ENCODE measurements at regions not wholly inside any gene's neighbourhood (a gene's known extent, or its start where the extent isn't known, plus 50 kb on each side); places are given as distances from the start of the nearest gene placed in this dataset.

DNA sequence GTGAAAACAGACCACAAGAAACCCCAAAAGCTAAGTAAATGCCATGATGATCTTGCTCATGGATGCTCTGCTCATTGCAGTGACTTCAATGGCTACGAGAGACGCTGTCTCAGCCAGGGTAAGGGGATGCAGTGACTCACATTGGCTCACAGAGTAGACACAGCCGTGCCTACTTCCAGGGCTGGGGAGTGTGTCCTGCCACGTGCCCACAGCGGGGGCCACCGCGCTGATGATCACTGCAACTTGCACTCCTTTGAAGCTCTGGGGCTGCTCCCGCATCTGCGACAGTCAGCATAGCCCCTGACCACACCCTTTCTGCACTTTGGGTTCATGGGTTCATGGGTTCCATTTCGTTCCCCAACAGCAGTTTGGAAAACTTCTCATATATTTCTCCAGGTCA, 231.4 kb upstream of the RPL38 start:
- Histone ChIP-seq H3K27ac (ENCODE audit: low read depth, low read length) (no peak overlapping the region), H3K4me1 (ENCODE audit: insufficient read depth, low read length) (peaks cover 9% of the 10 kb centered on the region), H3K27me3 (ENCODE audit: insufficient read depth, low read length) (no peaks in the 10 kb centered on the region), H3K9me3 (ENCODE audit: insufficient read depth, low read depth, low read length) (no peaks in the 10 kb centered on the region), H3K9ac (ENCODE audit: low read depth, low read length) (no peak overlapping the region), H3K36me3 (ENCODE audit: insufficient read depth, low read length) (no peaks in the 10 kb centered on the region), H3K4me3 (ENCODE audit: low read length) (no peak overlapping the region)
- 91% methylated on average over 10 of the region's 10 CpGs for WGBS

DNA sequence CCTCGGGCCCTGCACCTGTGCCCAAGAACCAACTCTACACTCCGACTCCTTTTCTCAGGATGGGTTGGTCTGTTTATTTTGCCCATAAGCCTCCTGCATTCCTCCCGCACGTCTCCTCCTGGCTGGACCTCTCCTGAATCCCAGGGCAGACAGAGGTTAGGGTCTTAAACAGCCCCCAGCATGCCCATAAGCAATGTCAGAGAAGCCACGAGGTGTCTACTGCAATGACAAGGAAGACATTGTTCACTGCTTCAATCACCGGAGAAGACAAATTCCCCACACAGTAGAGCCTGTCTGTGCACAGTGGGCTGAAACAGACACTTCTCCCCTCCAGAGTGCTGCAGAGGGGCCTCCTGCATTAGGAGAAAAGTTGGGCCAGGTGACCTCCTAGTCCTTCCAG, 230.6 kb upstream of the RPL38 start:
- Histone ChIP-seq H3K4me1 (ENCODE audit: insufficient read depth, low read length) (peaks cover 9% of the 10 kb centered on the region), H3K9ac (ENCODE audit: low read depth, low read length) (no peak overlapping the region), H3K36me3 (ENCODE audit: insufficient read depth, low read length) (no peaks in the 10 kb centered on the region), H3K27ac (ENCODE audit: low read depth, low read length) (no peak overlapping the region), H3K27me3 (ENCODE audit: insufficient read depth, low read length) (no peaks in the 10 kb centered on the region), H3K4me3 (ENCODE audit: low read length) (no peak overlapping the region), H3K9me3 (ENCODE audit: insufficient read depth, low read depth, low read length) (no peaks in the 10 kb centered on the region)
- 86% methylated on average over 6 of the region's 6 CpGs for WGBS

DNA sequence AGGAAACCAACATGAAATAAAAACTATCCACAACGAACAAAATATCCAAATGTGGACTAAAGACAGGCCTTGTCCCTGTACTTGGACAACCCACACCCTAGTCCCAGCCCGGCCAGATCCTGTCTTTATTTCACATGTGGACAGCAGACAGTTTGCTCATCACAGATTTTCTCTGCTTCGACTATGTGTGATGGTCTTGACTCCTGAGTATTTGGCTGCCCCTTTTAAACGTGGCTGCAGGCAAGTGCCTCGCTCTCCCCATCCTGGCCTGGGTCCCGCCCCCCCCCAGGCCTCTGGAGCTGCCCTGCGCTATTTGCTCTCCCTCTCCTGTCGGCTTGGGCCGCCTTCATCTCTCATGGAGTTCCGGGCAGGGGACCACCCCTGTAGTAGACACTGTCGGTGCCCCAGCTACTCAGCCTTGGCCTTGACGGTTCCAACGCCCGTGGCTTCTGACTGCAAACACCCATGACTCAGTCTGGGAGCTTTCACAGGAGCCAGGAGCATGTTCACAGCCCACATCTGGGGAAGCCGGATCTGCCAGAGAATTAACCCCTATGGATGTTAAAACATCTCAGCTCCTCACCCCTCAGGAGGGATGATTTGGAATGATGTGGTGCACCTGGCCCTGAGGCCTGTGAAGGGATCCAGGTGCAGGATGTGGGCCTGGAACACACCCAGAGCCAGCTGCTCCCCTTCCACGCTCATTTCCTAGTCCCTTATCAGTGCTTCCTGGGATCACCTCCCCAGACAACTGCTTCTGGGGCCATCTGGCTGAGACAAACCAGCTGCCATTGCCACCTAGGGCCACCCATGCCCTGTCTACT, 229.7 kb upstream of the RPL38 start:
- Histone ChIP-seq H3K9me3 (ENCODE audit: insufficient read depth, low read depth, low read length) (no peaks in the 10 kb centered on the region), H3K9ac (ENCODE audit: low read depth, low read length) (no peak overlapping the region), H3K4me3 (ENCODE audit: low read length) (no peak overlapping the region), H3K36me3 (ENCODE audit: insufficient read depth, low read length) (no peaks in the 10 kb centered on the region), H3K4me1 (ENCODE audit: insufficient read depth, low read length) (peaks cover 9% of the 10 kb centered on the region), H3K27me3 (ENCODE audit: insufficient read depth, low read length) (no peaks in the 10 kb centered on the region), H3K27ac (ENCODE audit: low read depth, low read length) (peak overlapping the region; percentile 42; the same call in 1 of the 2 replicates)
- WGBS: 87% methylated on average over 16 of the region's 16 CpGs

DNA sequence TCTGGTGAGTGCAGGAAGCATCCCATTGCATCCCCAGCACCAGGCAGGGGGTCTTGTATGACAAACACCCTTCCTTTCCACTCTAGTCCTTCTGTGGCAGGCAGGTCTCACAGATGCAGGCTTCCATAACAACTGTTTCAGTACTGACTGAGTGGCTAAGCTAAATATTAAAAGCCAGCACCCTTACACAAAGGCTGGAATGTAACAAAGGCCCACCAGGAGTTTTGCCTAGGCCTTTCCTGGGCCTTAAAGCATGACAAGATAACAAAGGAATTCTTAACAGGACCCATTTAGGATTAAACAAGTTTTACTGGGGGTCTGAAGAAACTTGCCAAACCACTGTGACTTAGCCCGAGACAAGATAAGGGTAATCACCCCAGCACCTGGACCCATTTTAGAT, 228.9 kb upstream of the RPL38 start:
- Histone ChIP-seq H3K4me1 (ENCODE audit: insufficient read depth, low read length) (peaks cover 9% of the 10 kb centered on the region), H3K27ac (ENCODE audit: low read depth, low read length) (peak overlapping the region; percentile 42; the same call in 1 of the 2 replicates), H3K9ac (ENCODE audit: low read depth, low read length) (no peak overlapping the region), H3K4me3 (ENCODE audit: low read length) (no peak overlapping the region), H3K9me3 (ENCODE audit: insufficient read depth, low read depth, low read length) (no peaks in the 10 kb centered on the region), H3K36me3 (ENCODE audit: insufficient read depth, low read length) (no peaks in the 10 kb centered on the region), H3K27me3 (ENCODE audit: insufficient read depth, low read length) (no peaks in the 10 kb centered on the region)
- no CpG with 5 or more reads among the region's 1 CpG for WGBS

DNA sequence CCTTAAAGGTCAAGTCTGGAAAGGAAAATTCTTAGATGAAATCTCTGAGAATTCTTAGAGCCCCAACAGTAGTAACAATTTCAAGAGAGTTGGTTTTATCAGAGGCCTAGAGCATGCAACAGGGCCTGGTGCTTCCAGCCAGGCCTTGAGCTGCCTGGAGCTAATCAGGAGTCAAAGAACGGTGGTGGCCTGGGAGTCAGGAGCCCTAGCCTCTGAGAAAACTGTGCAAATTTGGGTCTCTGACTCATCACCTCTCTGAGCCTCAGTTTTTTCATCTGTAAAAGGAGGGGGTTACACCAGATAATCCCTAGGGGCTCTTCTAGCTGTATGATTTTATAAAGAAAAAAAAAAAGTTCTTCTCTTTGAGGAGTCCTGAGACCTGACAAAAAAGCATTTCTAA, 227.3 kb upstream of the RPL38 start:
- 79% methylated on average over 1 of the region's 1 CpG for WGBS
- H3K36me3 ChIP-seq (ENCODE audit: insufficient read depth, low read length): no peaks in the 10 kb centered on the region
- no peak overlapping the region for H3K4me3 ChIP-seq (ENCODE audit: low read length)
- no peak overlapping the region for H3K9ac ChIP-seq (ENCODE audit: low read depth, low read length)
- no peaks in the 10 kb centered on the region for H3K9me3 ChIP-seq (ENCODE audit: insufficient read depth, low read depth, low read length)
- H3K27me3 ChIP-seq (ENCODE audit: insufficient read depth, low read length): no peaks in the 10 kb centered on the region
- no peak overlapping the region for H3K27ac ChIP-seq (ENCODE audit: low read depth, low read length)
- H3K4me1 ChIP-seq (ENCODE audit: insufficient read depth, low read length): peaks cover 9% of the 10 kb centered on the region

DNA sequence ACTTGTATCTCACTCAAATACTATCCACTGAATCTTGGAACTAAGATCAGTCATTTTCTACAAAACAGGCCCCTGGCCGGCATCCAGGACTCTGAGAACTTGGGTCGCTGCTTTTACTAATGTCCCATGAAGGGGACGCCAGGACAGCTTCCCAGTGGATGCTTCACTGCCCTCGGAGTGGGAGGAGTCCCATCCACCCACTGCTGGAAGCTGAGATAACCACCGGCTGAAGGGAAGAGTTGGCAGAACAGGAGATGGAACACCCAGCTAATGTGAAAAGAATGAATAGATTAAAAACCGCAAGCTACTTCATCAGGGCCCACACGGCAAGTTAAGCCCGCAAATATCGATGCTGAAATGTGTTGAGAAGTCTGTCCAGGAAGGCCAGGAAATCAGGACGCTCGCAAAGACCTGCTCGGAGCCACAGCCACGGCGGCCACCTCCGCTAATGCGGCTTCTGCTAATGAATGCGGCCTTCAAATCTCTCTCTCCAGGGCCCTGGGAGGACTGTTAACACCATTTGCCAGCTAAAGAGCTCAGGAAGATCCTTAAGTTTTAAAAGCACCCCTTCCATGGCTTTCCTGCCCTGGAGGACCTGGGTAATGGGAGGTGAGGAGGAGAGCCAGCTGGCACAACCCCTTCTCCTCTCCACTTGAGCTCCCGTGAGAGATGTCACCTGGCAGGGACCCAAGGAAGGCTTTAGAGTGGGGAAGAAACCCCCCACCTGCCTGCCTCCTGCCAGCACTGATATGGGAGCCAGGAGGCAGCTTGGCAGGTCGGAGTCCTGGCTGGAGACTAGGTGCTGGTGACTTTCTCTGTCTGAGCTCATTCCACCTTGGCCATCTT, 226.6 kb upstream of the RPL38 start:
- H3K4me1 ChIP-seq (ENCODE audit: insufficient read depth, low read length): peaks cover 9% of the 10 kb centered on the region
- 89% methylated on average over 19 of the region's 19 CpGs for whole genome bisulfite sequencing
- no peak overlapping the region for H3K9ac ChIP-seq (ENCODE audit: low read depth, low read length)
- no peak overlapping the region for H3K4me3 ChIP-seq (ENCODE audit: low read length)
- no peaks in the 10 kb centered on the region for H3K9me3 ChIP-seq (ENCODE audit: insufficient read depth, low read depth, low read length)
- H3K27me3 ChIP-seq (ENCODE audit: insufficient read depth, low read length): no peaks in the 10 kb centered on the region
- H3K36me3 ChIP-seq (ENCODE audit: insufficient read depth, low read length): no peaks in the 10 kb centered on the region
- H3K27ac ChIP-seq (ENCODE audit: low read depth, low read length): no peak overlapping the region

DNA sequence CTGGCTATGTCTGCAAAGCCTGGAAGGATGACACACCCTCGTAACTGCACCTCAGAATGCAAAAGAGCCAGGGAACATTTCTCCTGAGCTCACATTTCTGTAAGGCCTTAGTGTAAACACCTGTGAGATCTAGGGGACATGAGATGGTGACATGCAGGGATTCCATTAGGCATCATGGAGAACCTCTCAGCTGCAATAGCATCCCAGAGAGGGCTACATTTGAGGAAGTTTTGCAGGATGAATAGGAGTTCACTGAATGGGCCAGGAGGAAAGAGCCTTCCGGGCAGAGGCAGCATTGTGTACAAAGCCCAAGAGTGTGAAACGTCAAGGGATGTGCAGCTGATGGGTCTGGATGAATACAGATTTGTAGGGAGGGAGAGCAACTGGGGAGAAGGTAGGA, 223.0 kb upstream of the RPL38 start:
- 88% methylated on average over 3 of the region's 3 CpGs for WGBS
- Histone ChIP-seq H3K9me3 (ENCODE audit: insufficient read depth, low read depth, low read length) (no peaks in the 10 kb centered on the region), H3K27me3 (ENCODE audit: insufficient read depth, low read length) (no peaks in the 10 kb centered on the region)

DNA sequence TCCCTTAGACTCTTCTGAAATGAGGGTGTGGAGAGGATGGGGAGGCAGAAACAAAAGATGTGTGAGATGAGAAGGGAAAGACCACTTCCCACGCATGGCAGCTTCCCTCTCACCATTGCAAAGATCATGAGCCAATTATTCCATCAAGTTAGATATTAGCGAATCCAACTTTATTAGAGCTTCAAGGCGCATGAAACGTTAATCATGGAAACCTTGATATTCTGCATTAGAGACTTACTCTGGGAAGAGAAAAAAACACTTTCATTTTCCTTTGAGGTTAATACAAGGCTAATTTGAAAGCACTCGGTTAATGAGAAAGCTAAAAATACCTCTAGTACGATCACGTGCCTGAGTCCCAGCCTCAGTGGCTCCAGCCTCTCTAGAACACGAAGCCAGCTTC, 220.6 kb upstream of the RPL38 start:
- 91% methylated on average over 8 of the region's 8 CpGs for WGBS
- H3K36me3 ChIP-seq (ENCODE audit: insufficient read depth, low read length): no peaks in the 10 kb centered on the region
- H3K4me3 ChIP-seq (ENCODE audit: low read length): no peak overlapping the region
- H3K4me1 ChIP-seq (ENCODE audit: insufficient read depth, low read length): no peaks in the 10 kb centered on the region
- no peaks in the 10 kb centered on the region for H3K27me3 ChIP-seq (ENCODE audit: insufficient read depth, low read length)
- no peak overlapping the region for H3K27ac ChIP-seq (ENCODE audit: low read depth, low read length)
- H3K9ac ChIP-seq (ENCODE audit: low read depth, low read length): no peak overlapping the region
- no peaks in the 10 kb centered on the region for H3K9me3 ChIP-seq (ENCODE audit: insufficient read depth, low read depth, low read length)

More for the DNA sequence above, 223.0 kb upstream of the RPL38 start:
- H3K27ac ChIP-seq (ENCODE audit: low read depth, low read length): no peak overlapping the region
- no peaks in the 10 kb centered on the region for H3K36me3 ChIP-seq (ENCODE audit: insufficient read depth, low read length)
- no peak overlapping the region for H3K4me3 ChIP-seq (ENCODE audit: low read length)
- H3K4me1 ChIP-seq (ENCODE audit: insufficient read depth, low read length): no peaks in the 10 kb centered on the region
- H3K9ac ChIP-seq (ENCODE audit: low read depth, low read length): no peak overlapping the region

DNA sequence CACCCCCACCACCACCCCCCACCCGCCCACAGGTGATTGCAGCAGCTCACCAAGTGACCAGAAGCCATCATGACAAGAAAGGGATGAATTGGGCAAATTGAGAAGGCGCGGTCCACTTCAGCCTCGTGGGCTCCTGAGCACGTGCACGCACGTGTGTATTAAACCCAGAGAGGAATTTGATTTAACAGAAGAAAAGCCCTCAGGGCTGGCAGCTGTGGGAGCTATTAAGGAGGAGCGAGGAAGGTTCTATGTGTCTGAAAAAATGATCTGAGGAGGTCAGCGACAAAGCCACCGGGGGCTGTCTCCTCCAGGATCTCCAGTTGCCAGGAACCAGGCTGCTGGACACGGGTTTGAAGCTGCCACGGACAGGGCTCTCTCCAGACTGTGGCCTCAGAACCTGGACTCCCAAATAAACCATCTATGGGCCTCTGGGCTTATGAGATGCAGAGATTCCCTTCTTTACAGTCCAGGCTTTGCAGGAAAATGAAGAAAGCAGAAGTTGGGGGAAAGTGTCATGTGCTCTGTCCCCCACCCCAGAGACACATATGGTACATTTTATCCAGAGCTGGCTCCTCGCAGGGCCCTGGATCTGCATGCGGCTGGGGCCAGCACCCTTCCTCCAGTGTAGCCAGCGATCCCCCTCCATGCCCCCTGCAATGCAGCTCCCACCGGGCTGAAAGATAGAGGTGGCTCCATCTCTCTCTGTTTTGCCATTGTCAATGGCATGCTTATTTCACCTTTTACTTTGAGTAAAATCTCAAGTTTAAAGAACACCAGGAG, 219.7 kb upstream of the RPL38 start:
- 92% methylated on average over 15 of the region's 16 CpGs for WGBS
- H3K9ac ChIP-seq (ENCODE audit: low read depth, low read length): no peak overlapping the region

DNA sequence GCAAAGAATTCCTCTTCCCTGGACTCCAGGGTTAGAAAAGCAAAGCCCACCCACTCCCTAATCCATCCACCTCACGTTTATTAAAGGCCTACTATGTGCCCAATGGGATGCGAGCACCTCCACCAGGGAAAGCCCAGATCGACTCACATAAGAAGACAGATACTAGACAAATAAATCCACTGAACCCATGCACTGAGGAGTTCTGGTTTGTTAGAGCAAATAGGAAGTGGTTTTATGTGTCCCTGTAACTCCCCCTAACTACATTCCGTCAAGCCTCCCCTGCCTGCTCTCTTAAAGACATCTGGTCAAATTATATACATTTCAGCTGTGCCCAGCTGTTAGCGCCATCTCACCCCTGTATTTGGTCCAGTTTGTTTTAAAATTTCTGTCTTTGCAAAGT, 218.5 kb upstream of the RPL38 start:
- no peak overlapping the region for H3K27ac ChIP-seq (ENCODE audit: low read depth, low read length)
- H3K9ac ChIP-seq (ENCODE audit: low read depth, low read length): no peak overlapping the region
- no peaks in the 10 kb centered on the region for H3K9me3 ChIP-seq (ENCODE audit: insufficient read depth, low read depth, low read length)
- H3K4me1 ChIP-seq (ENCODE audit: insufficient read depth, low read length): no peaks in the 10 kb centered on the region
- H3K27me3 ChIP-seq (ENCODE audit: insufficient read depth, low read length): no peaks in the 10 kb centered on the region
- H3K4me3 ChIP-seq (ENCODE audit: low read length): no peak overlapping the region
- no peaks in the 10 kb centered on the region for H3K36me3 ChIP-seq (ENCODE audit: insufficient read depth, low read length)
- WGBS: 90% methylated on average over 5 of the region's 5 CpGs

More for the DNA sequence above, 219.7 kb upstream of the RPL38 start:
- no peak overlapping the region for H3K27ac ChIP-seq (ENCODE audit: low read depth, low read length)
- H3K27me3 ChIP-seq (ENCODE audit: insufficient read depth, low read length): no peaks in the 10 kb centered on the region
- no peaks in the 10 kb centered on the region for H3K9me3 ChIP-seq (ENCODE audit: insufficient read depth, low read depth, low read length)
- H3K4me1 ChIP-seq (ENCODE audit: insufficient read depth, low read length): no peaks in the 10 kb centered on the region
- H3K36me3 ChIP-seq (ENCODE audit: insufficient read depth, low read length): no peaks in the 10 kb centered on the region
- no peak overlapping the region for H3K4me3 ChIP-seq (ENCODE audit: low read length)

Measured in HUES64 (cell line).